Uterus (tissue), 2 donors: ENCODE measurements at regions not wholly inside any gene's neighbourhood (a gene's known extent, or its start where the extent isn't known, plus 50 kb on each side); places are given as distances from the start of the nearest gene placed in this dataset.

Source experiments
- CTCF ChIP-seq, 4 experiments: fragments of 200-600 bp in 2 of 4; fragments of 450-650 bp in 2 of 4; sonication (generic) in 2 of 4; IDR thresholded peaks; one replicate each; pipeline ENCODE4 v1.5.1; 2016 to 2019; ENCODE audit warnings: antibody characterized with exemption in 4 of 4, mild to moderate bottlenecking in 2 of 4, moderate library complexity in 1 of 4
- POLR2A ChIP-seq, 2 donors: fragments of 450-650 bp; IDR thresholded peaks; one replicate each; pipeline ENCODE4 v1.6.1; 2016; ENCODE audit warnings: antibody characterized with exemption in 2 of 2, mild to moderate bottlenecking in 1 of 2, moderate library complexity in 1 of 2

DNA sequence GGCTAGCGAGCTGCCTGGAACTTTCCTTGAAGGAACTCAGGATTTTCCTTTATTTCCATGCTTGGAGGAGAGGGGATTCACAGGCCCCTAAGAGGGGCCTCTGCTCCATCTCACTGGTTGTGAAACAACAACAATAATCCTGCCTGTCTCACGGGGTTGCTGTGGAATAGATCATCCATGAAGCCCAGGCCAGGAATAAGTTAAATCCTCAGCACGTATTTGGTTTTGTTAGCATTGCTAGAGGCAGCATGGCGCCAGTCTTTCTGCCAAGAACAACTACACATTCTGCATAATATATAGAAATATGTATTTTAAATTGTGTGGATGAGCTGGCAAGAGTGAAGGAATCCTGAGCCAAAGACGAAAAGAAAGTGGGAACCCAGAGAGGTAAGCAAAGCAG is 80.8 kb upstream of the L3MBTL4 start:
- TF ChIP-seq CTCF (IDR thresholded peaks at IDR 0.05) (no peak), POLR2A (IDR thresholded peaks at IDR 0.05) (no peak)
